ENCODE measurements at regions not wholly inside any gene's neighbourhood (a gene's known extent, or its start where the extent isn't known, plus 50 kb on each side); places are given as distances from the start of the nearest gene placed in this dataset.

DNA sequence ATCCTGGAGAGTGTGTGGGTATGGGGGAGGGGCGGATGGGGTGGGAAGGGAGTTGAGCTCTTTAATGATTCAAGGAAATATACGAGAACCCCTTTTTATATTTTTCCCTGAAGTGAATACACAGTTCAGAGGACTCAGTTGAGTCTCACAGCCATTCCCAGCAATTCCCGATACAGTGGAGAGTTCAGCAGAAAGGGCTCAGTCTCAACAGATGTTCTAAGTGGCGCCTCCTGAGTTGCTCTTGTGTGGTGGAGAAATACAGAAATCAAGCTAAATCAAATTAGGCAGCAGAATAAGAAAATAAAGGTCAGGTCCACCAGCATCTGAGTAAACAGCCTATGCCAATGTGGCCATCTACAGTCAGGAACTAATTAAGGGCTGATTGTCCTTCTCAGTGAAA is 372.1 kb downstream of the NR2F2 start:
- Histone ChIP-seq H3K27me3 (peaks cover 0 to 6% (median 3%) of the 10 kb centered on the region in 4 donors), H3K4me3 (no peak overlapping the region), H3K27ac (no peak overlapping the region), H3K9me3 (no peaks in the 10 kb centered on the region), H3K36me3 (no peaks in the 10 kb centered on the region), H3K4me1 (no peaks in the 10 kb centered on the region)
- intact Hi-C loops (cut with DNase I): no loop called here
- DNase-seq (no peak), ATAC-seq (no peak), FAIRE-seq (no peak)
- 51 to 55% methylated on average over 4 of the region's 4 CpGs for WGBS, 2 donors
- no peak for TF ChIP-seq CTCF (IDR thresholded peaks at IDR 0.05)

- intact Hi-C loops (cut with DNase I): no loop called here
- Histone ChIP-seq H3K27me3 (peaks cover 0 to 6% (median 3%) of the 10 kb centered on the region in 4 donors), H3K9me3 (no peaks in the 10 kb centered on the region), H3K4me3 (no peak overlapping the region), H3K27ac (no peak overlapping the region), H3K36me3 (no peaks in the 10 kb centered on the region), H3K4me1 (no peaks in the 10 kb centered on the region)
- no peak for ATAC-seq
- TF ChIP-seq CTCF (IDR thresholded peaks at IDR 0.05): no peak
- 42 to 47% methylated on average over 3 of the region's 3 CpGs for WGBS, 2 donors
- no peak for DNase-seq
- FAIRE-seq: no peak
These were observed 372.6 kb downstream of the NR2F2 start for GRCh38 chr15:96703091-96703490.

DNA sequence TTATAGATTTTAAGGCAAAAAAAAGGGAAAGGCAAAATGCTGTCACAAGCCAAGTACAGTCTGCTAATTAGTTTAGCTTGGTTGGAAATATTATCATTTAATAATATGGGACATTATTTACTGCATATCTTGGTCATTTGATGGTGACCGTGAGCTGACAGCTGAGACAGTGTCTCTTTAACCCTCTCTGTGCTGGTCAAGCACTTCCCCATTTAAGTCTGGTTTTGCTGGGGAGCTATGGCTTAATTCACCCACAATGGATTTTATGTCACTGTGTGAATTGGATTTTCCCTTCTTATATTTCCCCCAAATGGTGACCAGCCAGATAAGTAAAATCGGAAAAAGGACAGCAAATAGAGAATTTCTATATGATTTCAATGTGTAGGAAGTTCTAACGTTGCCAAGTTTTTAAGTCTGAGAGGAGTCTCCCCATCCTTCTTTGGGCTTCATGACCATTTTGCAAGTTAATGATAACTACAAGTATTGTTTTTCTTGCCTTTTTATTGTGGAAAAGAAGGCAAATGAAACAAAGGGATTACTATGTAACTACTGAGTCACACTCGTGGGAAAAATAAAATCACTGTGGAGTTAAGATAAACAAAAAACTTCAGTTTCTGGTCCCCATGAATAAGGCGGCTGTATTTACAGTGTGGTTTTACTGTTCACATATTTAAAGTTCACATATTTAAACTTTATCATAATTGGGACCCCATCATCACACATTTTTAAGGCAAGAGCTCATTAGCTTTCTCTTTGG is 373.5 kb downstream of the NR2F2 start:
- intact Hi-C loops (cut with DNase I): no loop called here
- Histone ChIP-seq H3K4me3 (no peak overlapping the region), H3K4me1 (no peaks in the 10 kb centered on the region), H3K36me3 (no peaks in the 10 kb centered on the region), H3K9me3 (no peaks in the 10 kb centered on the region), H3K27me3 (peaks cover 0 to 6% (median 3%) of the 10 kb centered on the region in 4 donors), H3K27ac (no peak overlapping the region)
- 36 to 44% methylated on average over 5 of the region's 5 CpGs for WGBS, 2 donors
- FAIRE-seq (no peak), DNase-seq (no peak), ATAC-seq (no peak)
- TF ChIP-seq CTCF (IDR thresholded peaks at IDR 0.05): no peak

DNA sequence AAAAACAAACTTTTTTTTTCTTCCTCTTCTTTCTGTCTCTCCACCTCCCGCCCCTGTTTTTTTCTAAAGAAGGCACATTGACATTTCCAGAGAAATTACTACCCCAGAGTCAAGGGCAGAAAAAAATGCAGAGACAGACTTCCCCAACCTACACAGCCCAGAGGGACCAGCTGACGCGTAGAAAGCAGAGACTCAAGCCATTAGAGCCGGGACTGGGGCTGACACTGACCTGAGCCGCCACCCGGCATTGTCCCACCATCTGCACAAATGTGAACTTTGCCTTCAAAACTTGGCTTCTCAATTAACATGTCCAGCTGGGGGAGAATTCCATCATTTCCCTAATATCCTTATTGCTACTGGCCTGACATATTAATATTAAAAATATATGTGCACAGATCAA is 385.6 kb downstream of the NR2F2 start:
- Histone ChIP-seq H3K9me3 (no peaks in the 10 kb centered on the region), H3K27ac (no peak overlapping the region), H3K27me3 (peaks cover 0 to 7% (median 0%) of the 10 kb centered on the region in 4 donors), H3K4me1 (no peaks in the 10 kb centered on the region), H3K4me3 (no peak overlapping the region), H3K36me3 (no peaks in the 10 kb centered on the region)
- no peak for DNase-seq
- 52 to 60% methylated on average over 6 of the region's 6 CpGs for WGBS, 2 donors
- intact Hi-C loops (cut with DNase I): no loop called here
- FAIRE-seq: no peak
- ATAC-seq: no peak
- no peak for TF ChIP-seq CTCF (IDR thresholded peaks at IDR 0.05)

GRCh38 chr15:96716478-96716877 is 386.0 kb downstream of the NR2F2 start:
- Histone ChIP-seq H3K36me3 (no peaks in the 10 kb centered on the region), H3K27me3 (peaks cover 0 to 7% (median 0%) of the 10 kb centered on the region in 4 donors), H3K4me3 (no peak overlapping the region), H3K9me3 (no peaks in the 10 kb centered on the region), H3K27ac (no peak overlapping the region), H3K4me1 (no peaks in the 10 kb centered on the region)
- no peak for FAIRE-seq
- WGBS, 2 donors: 35 to 39% methylated on average over 3 of the region's 3 CpGs
- TF ChIP-seq CTCF (IDR thresholded peaks at IDR 0.05): no peak
- intact Hi-C loops (cut with DNase I): no loop called here
- no peak for ATAC-seq
- no peak for DNase-seq
